GM19438 (cell line): ENCODE measurements at regions not wholly inside any gene's neighbourhood (a gene's known extent, or its start where the extent isn't known, plus 50 kb on each side); places are given as distances from the start of the nearest gene placed in this dataset.

ENCODE experiments used
- ATAC-seq: cut with Tn5 transposase; IDR thresholded peaks from one replicate; pipeline ENCODE4 v1.9.1; 2021; ENCODE audit warnings: low read depth; ENCODE audit not compliant: unreplicated experiment

DNA sequence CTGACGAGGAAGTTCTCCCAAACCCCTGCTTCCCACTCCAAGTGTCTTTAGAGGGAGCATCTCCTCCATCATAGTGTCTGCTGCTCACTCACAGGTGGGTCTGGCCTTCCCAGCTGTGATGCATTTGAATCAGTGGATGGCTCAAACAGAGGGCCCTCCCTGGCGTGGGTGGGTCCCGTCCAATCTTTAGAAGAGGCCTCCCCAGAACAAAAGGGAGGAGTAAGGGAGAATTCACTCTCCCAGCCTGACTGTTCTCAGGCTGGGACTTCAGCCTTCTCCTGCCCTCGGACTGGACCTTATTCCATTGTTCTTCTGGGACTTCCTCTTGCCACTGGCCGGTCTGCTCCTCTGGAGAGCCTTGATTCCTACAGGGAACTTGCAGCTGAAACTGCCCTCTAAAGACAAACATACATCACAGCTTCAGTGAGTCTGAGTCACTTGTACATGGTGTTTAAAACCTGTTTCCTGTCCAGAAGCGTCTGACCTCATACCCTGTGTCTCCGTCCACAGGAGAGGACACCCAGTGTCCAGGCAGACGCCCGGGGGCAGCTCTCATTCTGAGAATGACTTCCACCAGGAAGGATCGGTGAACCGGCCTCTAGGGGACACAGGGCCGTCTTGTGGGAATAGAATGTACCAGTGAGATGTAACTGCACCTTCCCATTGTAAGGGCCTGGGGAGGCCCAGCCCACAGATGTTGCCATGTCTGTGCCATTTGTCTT, 234.7 kb downstream of the BRD1 start:
- no peak for ATAC-seq

- ATAC-seq, result no peak
Observed at GRCh38 chr22:49590851-49591445, 236.7 kb downstream of the BRD1 start.

DNA sequence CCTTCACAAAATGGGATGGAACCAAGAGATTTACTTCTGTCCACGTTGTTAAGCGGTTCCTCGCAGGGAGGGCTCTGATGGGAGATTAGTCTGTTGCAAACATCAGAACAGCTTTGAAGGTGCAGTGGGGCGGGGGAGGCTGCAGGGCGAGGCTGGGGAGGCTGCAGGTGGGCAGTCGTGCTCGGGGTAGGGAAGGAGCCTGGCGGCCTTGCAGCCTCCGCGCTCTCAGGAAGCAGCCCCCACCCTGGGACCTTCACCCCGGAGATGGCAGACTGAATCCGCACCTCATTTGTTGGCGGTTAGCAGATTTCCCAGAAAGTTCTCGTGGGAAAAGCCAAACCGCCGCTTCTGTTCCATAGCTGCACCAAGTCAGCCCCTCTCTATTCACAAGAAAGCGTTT, 237.3 kb downstream of the BRD1 start:
- ATAC-seq, result no peak

DNA sequence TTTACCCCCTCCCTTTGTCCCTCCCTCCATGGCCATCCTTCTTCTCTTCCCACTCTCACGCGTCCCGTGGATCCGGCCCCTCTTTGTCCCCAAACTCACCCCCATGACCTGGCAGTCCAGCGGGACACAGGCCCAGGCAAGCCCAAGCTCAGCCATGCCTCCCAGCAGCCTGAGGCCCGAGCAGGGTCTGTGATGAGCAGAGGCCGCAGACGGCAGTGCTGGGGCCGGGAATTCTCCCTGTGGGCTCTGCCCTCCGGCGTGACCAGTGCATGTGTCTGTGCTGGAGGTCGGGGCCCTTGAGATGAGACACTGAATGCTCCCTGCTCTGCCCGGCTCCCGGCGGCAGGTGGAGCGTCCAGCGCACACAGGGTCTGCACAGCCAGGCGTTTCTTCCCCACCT, 237.9 kb downstream of the BRD1 start:
- no peak for ATAC-seq

DNA sequence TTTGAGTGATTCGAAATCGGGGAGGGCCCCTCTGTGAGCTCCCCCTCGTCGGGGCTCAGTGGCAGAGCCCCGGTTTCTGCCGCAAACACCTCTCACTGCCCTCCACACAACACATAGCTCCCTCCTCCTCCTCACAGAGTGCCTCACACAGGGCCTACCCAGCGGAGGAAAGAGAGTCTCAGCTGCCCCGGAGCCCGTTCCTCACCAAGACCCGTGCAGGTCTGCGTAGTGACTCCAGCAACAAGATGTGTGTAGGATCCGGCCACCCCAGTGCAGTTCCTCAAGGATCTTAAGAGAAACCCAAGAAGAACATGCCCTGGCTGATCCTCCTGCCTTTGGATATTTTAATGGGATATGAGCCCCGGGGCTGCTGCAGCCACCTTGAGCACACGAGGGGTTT, 238.4 kb downstream of the BRD1 start:
- ATAC-seq, result no peak

DNA sequence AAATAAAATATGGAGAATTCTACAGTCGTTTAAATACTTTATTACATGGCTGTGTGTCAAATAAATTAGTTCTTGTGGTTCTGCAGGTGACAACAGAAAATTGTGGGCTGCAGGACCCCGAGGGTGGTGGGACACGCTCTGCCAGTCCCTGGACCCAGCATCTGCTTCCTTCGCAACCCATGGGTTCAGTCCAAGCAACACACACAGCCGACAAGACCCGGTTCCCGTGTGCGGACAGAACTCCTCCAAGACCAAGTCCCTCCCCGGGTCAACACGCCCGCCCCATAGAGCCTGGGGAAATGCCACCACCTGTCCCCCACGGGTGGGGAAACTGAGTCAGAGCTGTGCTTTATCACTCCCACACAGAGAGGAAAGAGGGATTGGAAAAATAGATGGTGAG, 238.9 kb downstream of the BRD1 start:
- no peak for ATAC-seq

GRCh38 chr22:49587987-49588386, 239.7 kb downstream of the BRD1 start:
- ATAC-seq, result no peak

- no peak for ATAC-seq
Observed at GRCh38 chr22:49587421-49587820, 240.3 kb downstream of the BRD1 start.

DNA sequence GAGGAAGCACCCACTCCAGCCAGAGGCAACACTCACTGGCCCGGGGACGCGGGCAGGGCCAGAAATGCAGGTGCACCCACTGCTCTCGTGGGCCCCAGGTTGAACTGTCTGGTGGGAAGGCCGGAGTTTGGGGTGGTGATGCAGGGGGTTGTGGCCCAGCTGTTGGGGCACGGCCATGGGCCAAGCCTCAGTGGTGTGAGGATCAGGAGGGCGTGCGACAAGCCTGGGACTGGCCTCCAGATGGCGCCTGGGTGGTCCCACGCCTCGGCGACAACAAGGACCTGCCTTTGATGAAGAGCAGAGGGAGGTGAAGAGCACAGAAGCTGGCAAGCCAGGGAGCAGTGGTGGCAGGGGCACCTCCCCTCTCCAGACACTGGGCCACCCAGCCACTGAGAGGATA, 240.8 kb downstream of the BRD1 start:
- ATAC-seq, result no peak

DNA sequence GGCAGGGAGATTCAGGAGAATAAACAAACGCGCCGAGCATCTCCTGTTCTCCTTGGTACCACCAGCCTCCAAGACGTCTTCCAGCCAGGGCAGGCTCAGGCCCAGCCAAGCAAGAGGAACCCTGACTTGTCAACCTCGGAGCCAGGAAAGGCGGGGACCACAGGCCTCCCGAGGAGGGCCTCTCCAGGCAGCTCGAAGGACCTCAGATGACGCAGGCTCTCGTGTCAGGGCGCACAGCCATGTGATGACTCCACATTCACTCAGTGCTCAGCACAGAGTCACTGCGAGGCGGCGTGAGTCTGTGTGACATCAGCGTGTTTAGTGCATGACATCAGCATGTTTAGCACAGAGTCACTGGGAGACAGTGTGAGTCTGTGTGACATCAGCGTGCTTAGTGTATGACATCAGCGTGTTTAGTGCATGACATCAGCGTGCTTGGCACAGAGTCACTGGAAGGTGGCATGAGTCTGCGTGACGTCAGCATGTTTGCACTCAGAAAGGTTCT, 241.4 kb downstream of the BRD1 start:
- no peak for ATAC-seq

DNA sequence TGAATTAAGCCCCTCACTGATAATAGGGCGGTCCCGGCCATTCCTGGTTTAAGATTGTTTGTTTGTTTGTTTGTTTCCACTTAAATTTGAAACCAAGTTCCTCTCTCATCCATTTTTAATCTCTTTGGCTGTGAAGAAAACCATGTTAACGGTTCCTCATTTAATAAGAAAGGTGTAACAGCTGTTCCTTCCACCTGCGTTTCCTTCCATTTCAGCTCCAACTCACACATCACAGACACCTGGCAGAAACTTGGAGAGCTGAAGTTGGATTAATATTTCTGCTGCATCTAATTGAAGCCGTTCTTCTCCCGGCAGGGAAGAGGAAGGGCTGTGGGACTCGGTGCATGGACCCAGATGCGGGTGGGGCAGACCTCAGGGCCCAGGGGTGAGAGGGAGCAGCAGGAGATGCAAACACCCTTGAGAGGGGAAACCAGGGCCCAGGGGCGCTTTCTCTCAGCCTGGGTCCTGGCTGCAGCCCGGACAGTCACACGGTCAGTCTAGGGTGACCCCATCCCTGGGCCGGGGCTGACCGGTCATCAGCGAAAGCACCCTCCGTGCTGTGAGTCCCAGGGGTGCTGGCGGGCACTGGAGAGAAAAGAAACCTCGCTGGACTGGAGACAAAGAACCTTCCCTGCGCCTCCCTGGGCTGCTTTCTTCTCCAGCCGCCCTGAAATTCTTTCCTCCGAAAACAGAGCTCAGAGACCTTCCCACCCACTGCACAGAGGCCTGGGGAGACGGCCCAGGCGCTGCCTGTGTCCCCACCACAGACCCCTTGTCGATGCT, 242.0 kb downstream of the BRD1 start:
- ATAC-seq, result no peak

DNA sequence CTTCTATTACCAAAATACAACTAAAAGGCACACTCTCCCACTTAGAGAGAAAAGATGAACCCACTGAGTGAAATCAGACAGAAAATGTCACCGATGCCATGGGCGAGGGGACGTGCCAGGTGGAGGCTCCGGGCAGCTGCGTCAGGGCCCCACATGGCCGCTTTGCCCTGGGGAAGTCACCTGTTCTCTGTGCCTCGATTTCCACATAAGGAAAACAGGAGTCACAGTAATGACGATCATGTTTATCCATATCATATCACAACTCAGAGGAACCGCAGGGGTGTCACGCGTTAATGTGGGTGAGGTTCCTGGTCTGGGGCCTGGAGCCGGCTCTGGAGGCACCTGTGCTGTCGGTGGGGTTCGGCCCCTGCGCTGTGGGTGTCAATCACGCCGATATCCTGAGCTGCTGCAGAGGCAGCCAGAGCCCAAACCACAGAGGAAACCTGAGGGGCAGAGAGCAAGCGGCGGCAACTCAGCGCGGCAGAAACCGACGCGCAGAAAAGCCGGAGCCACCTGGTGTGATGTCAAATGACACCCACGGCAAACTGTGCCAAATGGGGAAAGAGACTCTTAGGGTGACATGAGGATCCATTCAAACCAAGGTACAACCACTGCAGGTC, 243.7 kb downstream of the BRD1 start:
- no peak for ATAC-seq

DNA sequence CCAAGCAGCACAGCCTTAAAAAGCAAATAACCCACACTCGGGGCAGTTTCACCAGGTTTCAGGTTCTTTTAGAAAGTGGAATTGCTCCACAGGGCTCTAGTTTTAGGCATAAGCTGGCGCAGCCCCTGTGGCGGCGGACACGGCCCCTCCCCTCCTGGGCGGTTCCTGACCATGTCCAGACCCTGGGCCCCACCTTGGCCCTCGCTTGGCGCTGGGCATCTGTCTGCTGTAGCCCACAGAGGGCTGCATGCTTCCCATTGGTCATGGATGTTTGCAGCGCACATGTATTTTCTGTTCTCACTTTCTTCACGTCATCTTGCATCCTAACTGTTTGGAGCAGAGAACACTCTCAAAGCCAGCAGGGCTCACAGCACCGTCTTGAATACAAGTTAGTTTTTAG, 244.3 kb downstream of the BRD1 start:
- ATAC-seq, result no peak

DNA sequence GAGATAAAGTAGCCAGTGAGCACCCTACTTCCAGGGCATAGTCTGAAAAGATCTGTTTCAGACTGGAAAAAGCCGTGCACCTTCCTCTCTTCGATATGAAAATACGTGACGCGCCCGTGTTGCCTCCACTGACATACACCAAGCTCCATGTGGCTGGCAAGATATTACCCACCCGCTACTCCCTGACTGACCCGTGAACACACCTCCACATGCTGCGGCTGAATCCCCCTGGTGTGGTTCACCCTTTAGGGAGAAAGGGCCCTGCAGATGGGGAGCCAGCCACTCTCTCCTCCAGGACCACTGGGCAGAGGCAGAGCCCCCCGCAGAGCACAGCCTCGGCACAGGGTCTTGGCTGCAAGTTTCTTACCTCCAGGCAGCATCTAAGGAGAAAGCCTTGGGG, 245.0 kb downstream of the BRD1 start:
- no peak for ATAC-seq

GRCh38 chr22:49582181-49582580, 245.5 kb downstream of the BRD1 start:
- no peak for ATAC-seq

- no peak for ATAC-seq
Observed at GRCh38 chr22:49580024-49580423, 247.6 kb downstream of the BRD1 start.

GRCh38 chr22:49577168-49578060, 250.3 kb downstream of the BRD1 start:
- no peak for ATAC-seq

GRCh38 chr22:49576241-49577141, 251.2 kb downstream of the BRD1 start:
- no peak for ATAC-seq

GRCh38 chr22:49575703-49576081, 252.0 kb downstream of the BRD1 start:
- no peak for ATAC-seq
